Caco-2 (cell line): ENCODE measurements at regions not wholly inside any gene's neighbourhood (a gene's known extent, or its start where the extent isn't known, plus 50 kb on each side); places are given as distances from the start of the nearest gene placed in this dataset.

ENCODE experiments used
- BruUV-seq: library from RNA; stranded (reverse); fragments of 400-500 nt; replicated peaks from 2 replicates; lab custom pipeline; 2021; lab: Mats Ljungman, UMichigan
- CTCF ChIA-PET: fragments of 300-600 bp; sonication (Branson Sonifier 250); formaldehyde crosslinking; loops from one replicate; lab custom pipeline; 2022; ENCODE audit warnings: antibody characterized with exemption; lab: Charles Lee
- POLR2A ChIA-PET: fragments of 300-600 bp; sonication (Branson Sonifier 250); formaldehyde crosslinking; loops from one replicate; lab custom pipeline; 2022; ENCODE audit warnings: antibody characterized with exemption; lab: Charles Lee
- DNase-seq, 2 experiments: peaks; one replicate each; pipeline versions ENCODE4 v3.0.0 to v3.0.0-alpha.2; 2020 to 2022
- H3K27me3 ChIP-seq: replicated peaks from 2 replicates; pipeline ENCODE4 v1.6.0; 2011; ENCODE audit warnings: low read length; ENCODE audit not compliant: control insufficient read depth, insufficient read depth
- H3K36me3 ChIP-seq: 2 replicates; pipeline ENCODE4 v1.5.1; 2011; ENCODE audit warnings: low read length; ENCODE audit not compliant: control insufficient read depth, insufficient read depth
- H3K4me1 ChIP-seq: fragments of 250-450 bp; sonication (Bioruptor Pico); 2 replicates; pipeline ENCODE4 v1.5.1; 2020; ENCODE audit warnings: mild to moderate bottlenecking
- H3K4me3 ChIP-seq: 2 replicates; pipeline ENCODE4 v1.5.1; 2011; ENCODE audit warnings: low read depth, mild to moderate bottlenecking, control low read depth, low read length
- H3K9me3 ChIP-seq: fragments of 250-450 bp; sonication (Bioruptor Pico); 2 replicates; pipeline ENCODE4 v1.5.1; 2020; ENCODE audit warnings: mild to moderate bottlenecking, moderate library complexity
- H3K27ac Mint-ChIP-seq: one replicate; pipeline ENCODE4 v1.8.0; 2022; ENCODE audit warnings: mixed read lengths; ENCODE audit not compliant: unreplicated experiment
- H3K27me3 Mint-ChIP-seq: one replicate; pipeline ENCODE4 v1.8.0; 2022; ENCODE audit warnings: mixed read lengths; ENCODE audit not compliant: insufficient read depth, unreplicated experiment
- H3K36me3 Mint-ChIP-seq: one replicate; pipeline ENCODE4 v1.8.0; 2022; ENCODE audit warnings: mild to moderate bottlenecking, mixed read lengths; ENCODE audit not compliant: insufficient read depth, unreplicated experiment
- H3K4me1 Mint-ChIP-seq: one replicate; pipeline ENCODE4 v1.8.0; 2022; ENCODE audit warnings: low read depth, mixed read lengths; ENCODE audit not compliant: unreplicated experiment
- H3K4me3 Mint-ChIP-seq: one replicate; pipeline ENCODE4 v1.8.0; 2022; ENCODE audit warnings: mild to moderate bottlenecking, moderate library complexity, mixed read lengths; ENCODE audit not compliant: unreplicated experiment
- H3K9me3 Mint-ChIP-seq: one replicate; pipeline ENCODE4 v1.8.0; 2022; ENCODE audit warnings: mixed read lengths; ENCODE audit not compliant: unreplicated experiment
- CTCF ChIP-seq, 2 experiments: fragments of 200-600 bp in 1 of 2; IDR thresholded peaks; 1 replicate in 1 of 2; 2 replicates in 1 of 2; pipeline versions ENCODE4 v1.5.1 to v1.8.0; 2011 to 2022; ENCODE audit warnings: antibody characterized with exemption in 1 of 2, control low read depth in 1 of 2, inconsistent platforms in 1 of 2, low read depth in 1 of 2, low read length in 1 of 2, mild to moderate bottlenecking in 1 of 2, moderate library complexity in 1 of 2; ENCODE audit not compliant: insufficient read depth in 1 of 2, severe bottlenecking in 1 of 2, unreplicated experiment in 1 of 2
- intact Hi-C: fragments of 100-400 bp; cut with micrococcal nuclease; formaldehyde crosslinking; loops from one replicate; pipeline ENCODE4 v1.10.0; 2022; ENCODE audit not compliant: unreplicated experiment

- Mint-ChIP-seq H3K27me3 (peaks cover 9% of the 10 kb centered on the region), H3K27ac (no peak overlapping the region), H3K36me3 (no peaks in the 10 kb centered on the region), H3K4me1 (no peaks in the 10 kb centered on the region), H3K4me3 (no peak overlapping the region), H3K9me3 (no peaks in the 10 kb centered on the region)
- intact Hi-C loops = no loop called here
- H3K4me3 ChIP-seq = no peak overlapping the region
- H3K9me3 ChIP-seq = no peaks in the 10 kb centered on the region
- POLR2A ChIA-PET = no interaction called here
- no peak for TF ChIP-seq CTCF (IDR thresholded peaks at IDR 0.05; ENCODE audit: insufficient read depth in 1 of 2, low read depth in 1 of 2, low read length in 1 of 2, severe bottlenecking in 1 of 2, unreplicated experiment in 1 of 2)
- CTCF ChIA-PET = no interaction called here
- no TSS peak for BruUV-seq
- H3K27me3 ChIP-seq = no peaks in the 10 kb centered on the region
- no peaks in the 10 kb centered on the region for H3K4me1 ChIP-seq
- no peaks in the 10 kb centered on the region for H3K36me3 ChIP-seq
- no peak for DNase-seq
Measured at GRCh38 chr3:170724599-170725280, 138.9 kb upstream of the SLC7A14 start.

- H3K36me3 Mint-ChIP-seq = no peaks in the 10 kb centered on the region
- H3K4me1 Mint-ChIP-seq = no peaks in the 10 kb centered on the region
- H3K4me3 Mint-ChIP-seq = no peak overlapping the region
- intact Hi-C loops = no loop called here
- BruUV-seq = no TSS peak
- ChIA-PET CTCF (no interaction called here), POLR2A (no interaction called here)
- Histone ChIP-seq H3K36me3 (no peaks in the 10 kb centered on the region), H3K27me3 (no peaks in the 10 kb centered on the region), H3K4me1 (no peaks in the 10 kb centered on the region), H3K9me3 (no peaks in the 10 kb centered on the region), H3K4me3 (no peak overlapping the region)
- TF ChIP-seq CTCF (IDR thresholded peaks at IDR 0.05; ENCODE audit: insufficient read depth in 1 of 2, low read depth in 1 of 2, low read length in 1 of 2, severe bottlenecking in 1 of 2, unreplicated experiment in 1 of 2) = no peak
- peaks cover 9% of the 10 kb centered on the region for H3K27me3 Mint-ChIP-seq
- H3K9me3 Mint-ChIP-seq = no peaks in the 10 kb centered on the region
- no peak overlapping the region for H3K27ac Mint-ChIP-seq
- no peak for DNase-seq
Measured at GRCh38 chr3:170723241-170723640, 137.4 kb upstream of the SLC7A14 start.

- CTCF ChIA-PET = no interaction called here
- POLR2A ChIA-PET = no interaction called here
- Mint-ChIP-seq H3K4me3 (no peak overlapping the region), H3K27me3 (peaks cover 9% of the 10 kb centered on the region), H3K4me1 (no peaks in the 10 kb centered on the region), H3K27ac (no peak overlapping the region), H3K9me3 (no peaks in the 10 kb centered on the region), H3K36me3 (no peaks in the 10 kb centered on the region)
- no TSS peak for BruUV-seq
- Histone ChIP-seq H3K36me3 (no peaks in the 10 kb centered on the region), H3K9me3 (no peaks in the 10 kb centered on the region; the same call in 1 of the 2 replicates), H3K4me3 (no peak overlapping the region), H3K4me1 (no peaks in the 10 kb centered on the region; the same call in 1 of the 2 replicates), H3K27me3 (no peaks in the 10 kb centered on the region)
- DNase-seq = no peak
- intact Hi-C loops = no loop called here
- no peak for TF ChIP-seq CTCF (IDR thresholded peaks at IDR 0.05; ENCODE audit: insufficient read depth in 1 of 2, low read depth in 1 of 2, low read length in 1 of 2, severe bottlenecking in 1 of 2, unreplicated experiment in 1 of 2)
Measured at GRCh38 chr3:170721563-170721962, 135.7 kb upstream of the SLC7A14 start.
